Endothelial cell (in vitro differentiated cells): ENCODE measurements at regions not wholly inside any gene's neighbourhood (a gene's known extent, or its start where the extent isn't known, plus 50 kb on each side); places are given as distances from the start of the nearest gene placed in this dataset.

Experiments used
- DNase-seq: peaks from one replicate; pipeline ENCODE4 v3.0.0; 2021; ENCODE audit warnings: low spot score
- H3K27ac Mint-ChIP-seq: one replicate; pipeline ENCODE4 v1.8.0; 2021; ENCODE audit warnings: mixed read lengths, inconsistent platforms; ENCODE audit not compliant: unreplicated experiment
- H3K27me3 Mint-ChIP-seq: one replicate; pipeline ENCODE4 v1.8.0; 2021; ENCODE audit warnings: mild to moderate bottlenecking, moderate library complexity, mixed read lengths, inconsistent platforms; ENCODE audit not compliant: unreplicated experiment
- H3K36me3 Mint-ChIP-seq: one replicate; pipeline ENCODE4 v1.8.0; 2021; ENCODE audit warnings: mild to moderate bottlenecking, low read depth, mixed read lengths, inconsistent platforms; ENCODE audit not compliant: unreplicated experiment
- H3K4me1 Mint-ChIP-seq: one replicate; pipeline ENCODE4 v1.8.0; 2021; ENCODE audit warnings: mild to moderate bottlenecking, mixed read lengths, inconsistent platforms; ENCODE audit not compliant: unreplicated experiment
- H3K4me3 Mint-ChIP-seq: one replicate; pipeline ENCODE4 v1.8.0; 2021; ENCODE audit warnings: mild to moderate bottlenecking, mixed read lengths, inconsistent platforms; ENCODE audit not compliant: unreplicated experiment
- H3K9me3 Mint-ChIP-seq: one replicate; pipeline ENCODE4 v1.8.0; 2021; ENCODE audit warnings: mixed read lengths, inconsistent platforms; ENCODE audit not compliant: unreplicated experiment
- TF ChIP-seq, protein P1 (sequence below): fragments of 200-600 bp; sonication (generic); IDR thresholded peaks from one replicate; pipeline ENCODE4 v1.5.0; 2021; ENCODE audit warnings: antibody characterized with exemption; ENCODE audit not compliant: unreplicated experiment

DNA sequence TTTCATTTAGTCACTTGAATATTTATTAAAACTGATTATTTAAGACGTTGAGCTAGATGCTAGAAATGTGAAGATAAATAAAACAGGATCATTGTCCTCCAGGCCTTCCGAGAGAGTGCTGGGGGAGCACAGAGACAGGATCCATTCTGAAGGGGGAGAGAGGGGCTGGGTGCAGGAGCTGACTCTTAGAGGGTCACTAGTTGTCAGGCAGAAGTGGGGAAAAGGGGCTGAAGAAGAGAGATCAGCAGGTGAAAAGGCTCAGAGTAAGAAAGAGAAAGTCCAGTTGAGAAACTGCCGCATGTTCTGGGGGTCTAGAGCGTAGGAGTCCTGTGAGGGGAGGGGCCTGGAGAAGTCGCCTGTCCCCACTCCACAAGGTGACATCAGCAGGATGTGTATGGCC lies 206.2 kb upstream of the SNX19 start:
- TF ChIP-seq, protein P1, sequence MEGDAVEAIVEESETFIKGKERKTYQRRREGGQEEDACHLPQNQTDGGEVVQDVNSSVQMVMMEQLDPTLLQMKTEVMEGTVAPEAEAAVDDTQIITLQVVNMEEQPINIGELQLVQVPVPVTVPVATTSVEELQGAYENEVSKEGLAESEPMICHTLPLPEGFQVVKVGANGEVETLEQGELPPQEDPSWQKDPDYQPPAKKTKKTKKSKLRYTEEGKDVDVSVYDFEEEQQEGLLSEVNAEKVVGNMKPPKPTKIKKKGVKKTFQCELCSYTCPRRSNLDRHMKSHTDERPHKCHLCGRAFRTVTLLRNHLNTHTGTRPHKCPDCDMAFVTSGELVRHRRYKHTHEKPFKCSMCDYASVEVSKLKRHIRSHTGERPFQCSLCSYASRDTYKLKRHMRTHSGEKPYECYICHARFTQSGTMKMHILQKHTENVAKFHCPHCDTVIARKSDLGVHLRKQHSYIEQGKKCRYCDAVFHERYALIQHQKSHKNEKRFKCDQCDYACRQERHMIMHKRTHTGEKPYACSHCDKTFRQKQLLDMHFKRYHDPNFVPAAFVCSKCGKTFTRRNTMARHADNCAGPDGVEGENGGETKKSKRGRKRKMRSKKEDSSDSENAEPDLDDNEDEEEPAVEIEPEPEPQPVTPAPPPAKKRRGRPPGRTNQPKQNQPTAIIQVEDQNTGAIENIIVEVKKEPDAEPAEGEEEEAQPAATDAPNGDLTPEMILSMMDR: no peak
- no peak overlapping the region for H3K4me3 Mint-ChIP-seq
- no peaks in the 10 kb centered on the region for H3K4me1 Mint-ChIP-seq
- H3K27me3 Mint-ChIP-seq: no peaks in the 10 kb centered on the region
- no peak overlapping the region for H3K27ac Mint-ChIP-seq
- no peaks in the 10 kb centered on the region for H3K36me3 Mint-ChIP-seq
- H3K9me3 Mint-ChIP-seq: no peaks in the 10 kb centered on the region
- no peak for DNase-seq

DNA sequence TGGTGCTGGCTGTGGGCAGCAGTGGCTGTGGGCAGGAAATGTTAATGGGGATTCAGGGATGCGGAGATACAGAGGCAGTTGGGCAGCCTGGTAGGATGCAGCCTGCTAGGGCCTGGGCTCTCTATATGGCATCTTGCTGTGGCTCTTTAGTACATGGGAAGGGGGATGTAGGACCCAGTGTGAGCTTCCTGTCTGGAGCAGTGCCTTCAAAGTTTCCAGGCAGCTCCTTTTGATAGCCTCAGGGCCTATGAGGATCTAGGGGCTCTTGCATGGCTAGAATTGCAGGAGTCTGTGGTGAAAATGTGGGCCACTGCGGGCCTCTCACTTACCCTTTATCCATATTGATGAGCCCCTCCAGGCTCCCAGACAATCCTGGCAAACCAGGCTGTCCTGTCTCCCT lies 213.2 kb upstream of the SNX19 start:
- no peaks in the 10 kb centered on the region for H3K4me1 Mint-ChIP-seq
- DNase-seq: no peak
- no peaks in the 10 kb centered on the region for H3K36me3 Mint-ChIP-seq
- H3K27ac Mint-ChIP-seq: no peak overlapping the region
- TF ChIP-seq, protein P1: no peak
- H3K4me3 Mint-ChIP-seq: no peak overlapping the region
- H3K27me3 Mint-ChIP-seq: no peaks in the 10 kb centered on the region
- H3K9me3 Mint-ChIP-seq: no peaks in the 10 kb centered on the region

- no peak overlapping the region for H3K4me3 Mint-ChIP-seq
Observed at GRCh38 chr11:131135611-131136010, 219.3 kb upstream of the SNX19 start.

GRCh38 chr11:131136486-131136885 lies 220.2 kb upstream of the SNX19 start:
- Mint-ChIP-seq H3K27ac (no peak overlapping the region), H3K36me3 (no peaks in the 10 kb centered on the region), H3K4me1 (peaks cover 7% of the 10 kb centered on the region), H3K9me3 (no peaks in the 10 kb centered on the region), H3K27me3 (no peaks in the 10 kb centered on the region), H3K4me3 (no peak overlapping the region)
- no peak for DNase-seq
- TF ChIP-seq, protein P1: no peak

More at GRCh38 chr11:131135611-131136010, 219.3 kb upstream of the SNX19 start:
- Mint-ChIP-seq H3K27me3 (no peaks in the 10 kb centered on the region), H3K4me1 (peaks cover 7% of the 10 kb centered on the region), H3K27ac (no peak overlapping the region), H3K9me3 (no peaks in the 10 kb centered on the region), H3K36me3 (no peaks in the 10 kb centered on the region)
- TF ChIP-seq, protein P1: no peak
- no peak for DNase-seq

DNA sequence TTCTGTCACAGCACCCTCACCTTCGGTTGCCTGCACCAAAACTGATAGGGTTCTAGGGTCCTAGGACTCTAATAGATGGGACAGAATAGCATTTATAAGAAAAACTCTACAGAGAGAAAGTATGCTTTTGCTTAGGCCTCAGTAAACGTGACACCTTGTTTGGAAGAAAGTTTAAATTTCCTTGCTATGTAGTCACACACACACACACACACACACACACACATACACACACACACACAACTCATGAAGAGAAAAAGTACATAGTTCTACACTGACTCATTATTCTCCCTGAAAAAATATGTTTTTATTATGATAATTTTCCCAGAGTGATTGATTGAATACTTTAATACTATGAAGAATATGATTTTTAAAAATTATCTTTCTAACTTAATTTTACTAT lies 220.8 kb upstream of the SNX19 start:
- no peaks in the 10 kb centered on the region for H3K36me3 Mint-ChIP-seq

More for the DNA sequence above, 220.8 kb upstream of the SNX19 start:
- DNase-seq: no peak
- Mint-ChIP-seq H3K4me1 (peaks cover 7% of the 10 kb centered on the region), H3K27ac (no peak overlapping the region), H3K27me3 (no peaks in the 10 kb centered on the region), H3K9me3 (no peaks in the 10 kb centered on the region), H3K4me3 (no peak overlapping the region)
- TF ChIP-seq, protein P1: no peak
